Neural progenitor cell (in vitro differentiated cells): ENCODE measurements at regions not wholly inside any gene's neighbourhood (a gene's known extent, or its start where the extent isn't known, plus 50 kb on each side); places are given as distances from the start of the nearest gene placed in this dataset.

Experiments used
- EZH2phosphoT487 ChIP-seq: fragments of 200-600 bp; sonication (generic); IDR thresholded peaks from 2 replicates; pipeline ENCODE4 v1.6.1; 2017; ENCODE audit warnings: antibody characterized with exemption
- TF ChIP-seq, protein P1 (sequence below): fragments of 200-600 bp; sonication (generic); IDR thresholded peaks from 2 replicates; pipeline ENCODE4 v1.5.1; 2017; ENCODE audit warnings: antibody characterized with exemption, mild to moderate bottlenecking

DNA sequence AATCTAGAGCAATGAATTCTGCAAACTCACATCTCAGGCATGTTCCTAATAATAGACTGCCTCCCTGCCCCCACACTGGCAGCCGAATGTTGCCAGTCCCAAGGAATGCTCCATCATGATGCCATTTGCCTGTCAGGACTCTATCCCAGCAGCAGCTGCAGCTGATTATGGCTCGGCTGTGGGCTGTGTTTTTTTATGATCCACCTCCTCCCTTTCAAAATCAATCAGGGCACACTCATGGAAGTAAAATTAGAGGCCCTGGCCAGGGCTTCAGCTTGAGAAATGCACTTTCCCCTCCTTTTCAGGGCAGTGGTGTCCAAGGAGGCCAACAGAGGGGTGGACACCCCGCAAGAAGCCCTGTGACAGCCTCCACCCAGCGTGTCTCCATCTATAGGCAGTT, 176.7 kb upstream of the S1PR3 start:
- TF ChIP-seq, protein P1, sequence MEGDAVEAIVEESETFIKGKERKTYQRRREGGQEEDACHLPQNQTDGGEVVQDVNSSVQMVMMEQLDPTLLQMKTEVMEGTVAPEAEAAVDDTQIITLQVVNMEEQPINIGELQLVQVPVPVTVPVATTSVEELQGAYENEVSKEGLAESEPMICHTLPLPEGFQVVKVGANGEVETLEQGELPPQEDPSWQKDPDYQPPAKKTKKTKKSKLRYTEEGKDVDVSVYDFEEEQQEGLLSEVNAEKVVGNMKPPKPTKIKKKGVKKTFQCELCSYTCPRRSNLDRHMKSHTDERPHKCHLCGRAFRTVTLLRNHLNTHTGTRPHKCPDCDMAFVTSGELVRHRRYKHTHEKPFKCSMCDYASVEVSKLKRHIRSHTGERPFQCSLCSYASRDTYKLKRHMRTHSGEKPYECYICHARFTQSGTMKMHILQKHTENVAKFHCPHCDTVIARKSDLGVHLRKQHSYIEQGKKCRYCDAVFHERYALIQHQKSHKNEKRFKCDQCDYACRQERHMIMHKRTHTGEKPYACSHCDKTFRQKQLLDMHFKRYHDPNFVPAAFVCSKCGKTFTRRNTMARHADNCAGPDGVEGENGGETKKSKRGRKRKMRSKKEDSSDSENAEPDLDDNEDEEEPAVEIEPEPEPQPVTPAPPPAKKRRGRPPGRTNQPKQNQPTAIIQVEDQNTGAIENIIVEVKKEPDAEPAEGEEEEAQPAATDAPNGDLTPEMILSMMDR = no peak
- no peak for TF ChIP-seq EZH2phosphoT487
